Neuronal stem cell (in vitro differentiated cells): ENCODE measurements at regions not wholly inside any gene's neighbourhood (a gene's known extent, or its start where the extent isn't known, plus 50 kb on each side); places are given as distances from the start of the nearest gene placed in this dataset.

Source experiments
- DNase-seq: peaks from one replicate; pipeline ENCODE4 v3.0.0-alpha.2; 2013; ENCODE audit warnings: low spot score
- H2AFZ ChIP-seq: one replicate; pipeline ENCODE4 v1.6.1; 2013; ENCODE audit warnings: mild to moderate bottlenecking, low read length, inconsistent platforms
- H2AK5ac ChIP-seq: 2 replicates; pipeline ENCODE4 v1.6.1; 2013; ENCODE audit warnings: low read depth, mild to moderate bottlenecking, inconsistent platforms, low read length, moderate library complexity, mixed read lengths
- H2BK120ac ChIP-seq: 2 replicates; pipeline ENCODE4 v1.6.1; 2013; ENCODE audit warnings: low read depth, mild to moderate bottlenecking, inconsistent platforms, low read length, moderate library complexity, mixed read lengths
- H2BK12ac ChIP-seq: one replicate; pipeline ENCODE4 v1.6.1; 2013; ENCODE audit warnings: low read length, inconsistent platforms
- H2BK15ac ChIP-seq: 2 replicates; pipeline ENCODE4 v1.6.1; 2013; ENCODE audit warnings: mild to moderate bottlenecking, low read length, inconsistent platforms, mixed read lengths
- H2BK5ac ChIP-seq: one replicate; pipeline ENCODE4 v1.6.1; 2013; ENCODE audit warnings: inconsistent platforms, mild to moderate bottlenecking, low read length, moderate library complexity
- H3K14ac ChIP-seq: one replicate; pipeline ENCODE4 v1.6.1; 2013; ENCODE audit warnings: low read length, inconsistent platforms
- H3K18ac ChIP-seq: 2 replicates; pipeline ENCODE4 v1.6.1; 2013; ENCODE audit warnings: low read length, inconsistent platforms
- H3K23ac ChIP-seq: 2 replicates; pipeline ENCODE4 v1.6.1; 2013; ENCODE audit warnings: low read depth, mild to moderate bottlenecking, mixed read lengths, low read length, inconsistent platforms; ENCODE audit not compliant: poor library complexity
- H3K27ac ChIP-seq: replicated peaks from 3 replicates; pipeline ENCODE4 v1.5.1; 2013; ENCODE audit warnings: low read length, inconsistent platforms
- H3K27me3 ChIP-seq, 3 experiments: 2 replicates each; pipeline ENCODE4 v1.6.1; 2013; ENCODE audit warnings: low read length in 3 of 3, mild to moderate bottlenecking in 2 of 3, inconsistent platforms in 1 of 3, low read depth in 1 of 3, mixed read lengths in 1 of 3, moderate library complexity in 1 of 3; ENCODE audit not compliant: control insufficient read depth in 3 of 3, insufficient read depth in 3 of 3
- H3K36me3 ChIP-seq, 2 donors: replicated peaks in 1 of 2; 2 replicates each; pipeline ENCODE4 v1.6.1; 2013; ENCODE audit warnings: low read length in 2 of 2; ENCODE audit not compliant: control insufficient read depth in 2 of 2, insufficient read depth in 2 of 2
- H3K4ac ChIP-seq: 2 replicates; pipeline ENCODE4 v1.6.1; 2013; ENCODE audit warnings: inconsistent platforms, mild to moderate bottlenecking, low read length, moderate library complexity
- H3K4me1 ChIP-seq, 2 donors: 1 replicate in 1 of 2; 2 replicates in 1 of 2; pipeline ENCODE4 v1.6.1; 2013; ENCODE audit warnings: low read length in 2 of 2, low read depth in 1 of 2; ENCODE audit not compliant: control insufficient read depth in 2 of 2, insufficient read depth in 1 of 2
- H3K4me2 ChIP-seq: one replicate; pipeline ENCODE4 v1.6.1; 2013; ENCODE audit warnings: mild to moderate bottlenecking, low read length, inconsistent platforms; ENCODE audit not compliant: insufficient read depth, poor library complexity, severe bottlenecking
- H3K4me3 ChIP-seq, 2 donors: 2 replicates each; pipeline ENCODE4 v1.5.1; 2013; ENCODE audit warnings: low read length in 2 of 2, mild to moderate bottlenecking in 2 of 2, inconsistent platforms in 1 of 2, moderate library complexity in 1 of 2
- H3K79me1 ChIP-seq: one replicate; pipeline ENCODE4 v1.6.1; 2013; ENCODE audit warnings: low read depth, mild to moderate bottlenecking, inconsistent platforms, low read length, moderate library complexity
- H3K9ac ChIP-seq: one replicate; pipeline ENCODE4 v1.6.1; 2013; ENCODE audit warnings: mild to moderate bottlenecking, low read depth, low read length, inconsistent platforms; ENCODE audit not compliant: poor library complexity
- H3K9me3 ChIP-seq, 2 donors: replicated peaks in 1 of 2; 2 replicates each; pipeline versions ENCODE3 to v1.6.1; 2013; ENCODE audit warnings: low read length in 2 of 2, mild to moderate bottlenecking in 2 of 2, inconsistent platforms in 1 of 2, low read depth in 1 of 2, mixed read lengths in 1 of 2, moderate library complexity in 1 of 2; ENCODE audit not compliant: control insufficient read depth in 2 of 2, insufficient read depth in 1 of 2
- H4K8ac ChIP-seq: one replicate; pipeline ENCODE4 v1.6.1; 2013; ENCODE audit warnings: low read depth, mild to moderate bottlenecking, inconsistent platforms, low read length, moderate library complexity
- H4K91ac ChIP-seq: one replicate; pipeline ENCODE4 v1.6.1; 2013; ENCODE audit warnings: low read length, low read depth, mild to moderate bottlenecking, inconsistent platforms; ENCODE audit not compliant: poor library complexity
- WGBS, 2 donors: extraction: QIAGEN DNeasy Blood & Tissue Kit; methylation state at CpG; one replicate each; pipeline ENCODE4 v1.1.7; 2013; ENCODE audit warnings: missing lambda C conversion rate in 2 of 2, mixed read lengths in 1 of 2; ENCODE audit not compliant: insufficient read length in 2 of 2, insufficient replicate concordance in 1 of 2; ENCODE audit errors: extremely low coverage in 2 of 2; 5-methylcytosine and 5-hydroxymethylcytosine counted together

DNA sequence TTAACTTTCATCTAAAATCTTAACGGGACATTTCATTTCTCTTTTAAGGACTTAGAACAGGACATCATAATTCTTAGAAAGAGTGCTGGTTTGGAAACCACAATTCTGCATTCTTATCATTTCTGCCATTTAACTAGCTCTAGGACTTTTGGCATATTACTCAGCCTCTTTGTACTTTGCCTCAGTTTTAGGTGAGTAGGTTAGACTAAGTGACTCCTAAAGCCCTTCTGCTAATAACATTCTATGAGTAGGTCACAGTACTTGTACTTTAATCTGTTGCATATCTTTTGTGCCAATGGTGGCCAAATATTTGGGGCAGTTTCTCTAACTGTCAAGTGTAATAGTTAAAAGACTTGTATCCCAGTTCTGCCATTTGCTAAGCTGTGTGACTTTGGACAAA is 115.4 kb upstream of the NUDT6 start:
- Histone ChIP-seq H3K4me2 (no peak overlapping the region), H2BK15ac (no peak overlapping the region), H3K18ac (no peak overlapping the region), H2AFZ (no peak overlapping the region), H3K79me1 (no peaks in the 10 kb centered on the region), H2BK12ac (no peak overlapping the region), H4K91ac (no peak overlapping the region), H3K9ac (no peak overlapping the region), H3K4ac (no peak overlapping the region), H3K14ac (no peak overlapping the region), H4K8ac (no peak overlapping the region), H2AK5ac (no peak overlapping the region), H3K4me1 (no peaks in the 10 kb centered on the region), H3K9me3 (peaks cover 2 to 15% of the 10 kb centered on the region in 2 donors), H3K27ac (no peak overlapping the region), H3K23ac (no peak overlapping the region), H3K4me3 (no peak overlapping the region), H3K27me3 (no peaks in the 10 kb centered on the region), H2BK120ac (no peak overlapping the region), H2BK5ac (no peak overlapping the region), H3K36me3 (peaks cover 0 to 9% of the 10 kb centered on the region in 2 donors)
- WGBS, 2 donors, result no CpG with 5 or more reads among the region's 1 CpG
- no peak for DNase-seq

DNA sequence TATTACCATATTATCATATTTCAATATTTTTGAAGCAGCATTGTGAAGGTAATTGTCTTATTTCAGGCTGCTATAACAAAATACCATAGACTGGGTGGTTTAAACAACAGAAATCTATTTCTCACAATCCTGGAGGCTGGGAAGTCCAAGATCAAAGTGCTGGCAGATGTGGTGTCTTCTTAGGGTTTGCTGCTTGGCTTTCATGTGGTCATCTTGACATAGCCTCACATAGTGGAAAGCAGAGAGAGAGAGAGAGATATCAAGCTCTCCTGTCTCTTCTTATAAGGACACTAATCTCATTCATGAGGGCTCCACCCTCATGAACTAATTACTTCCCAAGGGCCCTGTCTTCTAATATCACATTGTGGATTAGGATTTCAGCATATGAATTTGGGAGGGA is 119.7 kb upstream of the NUDT6 start:
- no peak overlapping the region for H2BK15ac ChIP-seq
- no peak overlapping the region for H2AFZ ChIP-seq
- H3K18ac ChIP-seq, result no peak overlapping the region
- H4K8ac ChIP-seq, result no peak overlapping the region
- H4K91ac ChIP-seq, result no peak overlapping the region
- no peak overlapping the region for H2BK5ac ChIP-seq
- no peak overlapping the region for H2BK120ac ChIP-seq
- H3K9ac ChIP-seq, result no peak overlapping the region
- H3K36me3 ChIP-seq, result peaks cover 0 to 9% of the 10 kb centered on the region in 2 donors
- H3K27ac ChIP-seq, result no peak overlapping the region
- no peak overlapping the region for H3K4ac ChIP-seq
- H3K4me2 ChIP-seq, result no peak overlapping the region
- no peak overlapping the region for H3K14ac ChIP-seq
- H3K79me1 ChIP-seq, result no peaks in the 10 kb centered on the region
- no peaks in the 10 kb centered on the region for H3K4me1 ChIP-seq
- H3K23ac ChIP-seq, result no peak overlapping the region
- no peak overlapping the region for H2AK5ac ChIP-seq
- no peaks in the 10 kb centered on the region for H3K27me3 ChIP-seq
- H3K9me3 ChIP-seq, result peaks cover 4 to 37% of the 10 kb centered on the region in 2 donors
- DNase-seq, result no peak
- H3K4me3 ChIP-seq, result no peak overlapping the region
- no peak overlapping the region for H2BK12ac ChIP-seq

DNA sequence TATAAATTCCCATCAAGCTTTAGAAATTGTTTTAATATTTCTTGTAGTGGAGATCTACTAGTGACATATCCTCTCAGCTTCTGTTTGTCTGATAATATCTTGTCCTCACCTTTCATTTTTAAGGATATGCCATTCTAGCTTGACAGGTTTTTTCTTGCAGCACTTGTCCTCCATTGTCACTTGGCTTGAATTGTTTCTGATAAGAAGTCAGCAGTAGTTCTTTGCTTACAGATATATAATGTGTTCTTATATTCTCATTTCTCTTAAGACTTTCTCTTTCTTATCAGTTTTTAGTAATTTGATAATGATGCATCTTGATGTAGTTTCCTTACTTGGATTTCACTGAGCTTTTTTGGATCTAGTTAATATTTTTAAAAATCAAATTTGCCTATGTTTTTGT is 120.6 kb upstream of the NUDT6 start:
- H2BK15ac ChIP-seq, result no peak overlapping the region
- no peak overlapping the region for H3K18ac ChIP-seq
- no peak overlapping the region for H2BK5ac ChIP-seq
- no peak overlapping the region for H3K14ac ChIP-seq
- no peak overlapping the region for H4K8ac ChIP-seq
- no peak overlapping the region for H3K4me2 ChIP-seq
- peaks cover 4 to 45% of the 10 kb centered on the region in 2 donors for H3K9me3 ChIP-seq
- H2BK120ac ChIP-seq, result no peak overlapping the region
- no peaks in the 10 kb centered on the region for H3K79me1 ChIP-seq
- no peak overlapping the region for H3K27ac ChIP-seq
- no peak overlapping the region for H3K9ac ChIP-seq
- H2AFZ ChIP-seq, result no peak overlapping the region
- H3K23ac ChIP-seq, result no peak overlapping the region
- H3K4me3 ChIP-seq, result no peak overlapping the region
- H4K91ac ChIP-seq, result no peak overlapping the region
- no peak overlapping the region for H2BK12ac ChIP-seq
- no peaks in the 10 kb centered on the region for H3K27me3 ChIP-seq
- H2AK5ac ChIP-seq, result no peak overlapping the region
- no peak overlapping the region for H3K4ac ChIP-seq
- H3K4me1 ChIP-seq, result no peaks in the 10 kb centered on the region
- DNase-seq, result no peak
- H3K36me3 ChIP-seq, result peaks cover 0 to 9% of the 10 kb centered on the region in 2 donors

DNA sequence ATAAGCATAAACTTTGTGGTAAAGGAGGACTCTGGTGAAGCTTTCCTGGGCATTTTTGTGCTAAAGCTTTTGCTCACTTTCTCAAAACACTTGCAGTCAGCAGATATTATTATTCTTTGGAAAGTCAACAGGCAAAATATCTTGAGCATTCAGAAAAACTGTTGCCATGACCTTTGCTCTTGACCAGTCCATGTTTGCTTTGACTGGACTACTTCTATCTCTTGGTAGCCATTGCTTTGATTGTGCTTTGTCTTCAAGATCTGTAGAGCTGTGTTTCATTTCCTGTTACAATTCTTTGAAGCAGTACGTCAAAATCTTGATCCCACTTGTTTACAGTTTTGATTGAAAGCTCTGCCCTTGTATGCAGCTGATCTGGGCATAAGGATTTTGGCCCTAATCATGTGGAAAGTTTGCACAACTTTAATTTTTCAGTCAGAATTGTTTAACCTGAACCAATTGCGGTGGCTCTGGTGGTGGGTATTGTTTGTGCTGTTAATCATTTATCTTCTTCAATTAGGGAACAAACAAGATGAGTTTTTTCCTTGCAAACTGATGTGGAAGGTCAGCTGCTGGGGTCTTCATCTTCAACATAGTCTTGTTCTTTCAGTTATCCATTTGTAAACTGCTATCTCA is 121.5 kb upstream of the NUDT6 start:
- Histone ChIP-seq H3K4me3 (no peak overlapping the region), H2BK12ac (no peak overlapping the region), H2BK5ac (no peak overlapping the region), H2AFZ (no peak overlapping the region), H3K79me1 (no peaks in the 10 kb centered on the region), H3K18ac (no peak overlapping the region), H3K23ac (no peak overlapping the region), H3K9me3 (peaks cover 4 to 51% of the 10 kb centered on the region in 2 donors), H3K4me1 (no peaks in the 10 kb centered on the region), H2BK120ac (no peak overlapping the region), H3K9ac (no peak overlapping the region), H2AK5ac (no peak overlapping the region), H3K14ac (no peak overlapping the region), H3K27me3 (no peaks in the 10 kb centered on the region), H4K8ac (no peak overlapping the region), H3K4ac (no peak overlapping the region), H3K36me3 (peaks cover 0 to 9% of the 10 kb centered on the region in 2 donors), H2BK15ac (no peak overlapping the region), H3K27ac (no peak overlapping the region), H3K4me2 (no peak overlapping the region), H4K91ac (no peak overlapping the region)
- no CpG with 5 or more reads among the region's 2 CpGs for WGBS, 2 donors
- no peak for DNase-seq
